HepG2 (cell line): ENCODE measurements at regions not wholly inside any gene's neighbourhood (a gene's known extent, or its start where the extent isn't known, plus 50 kb on each side); places are given as distances from the start of the nearest gene placed in this dataset.

Experiments used
- CREM ChIP-seq, 2 experiments: sonication (generic) in 1 of 2; formaldehyde crosslinking in 1 of 2; IDR thresholded peaks; 2 replicates each; pipeline versions ENCODE4 v1.4.0 to v1.6.1; 2016 to 2020; ENCODE audit warnings: antibody characterized with exemption in 1 of 2, mild to moderate bottlenecking in 1 of 2, missing genetic modification reagents in 1 of 2
- CTCF ChIP-seq: sonication (generic); formaldehyde crosslinking; IDR thresholded peaks from 2 replicates; pipeline ENCODE4 v1.5.0; 2020; ENCODE audit warnings: mild to moderate bottlenecking, missing genetic modification reagents, moderate library complexity
- EP300 ChIP-seq, 3 experiments: sonication (generic) in 1 of 3; formaldehyde crosslinking in 1 of 3; IDR thresholded peaks; 2 replicates each; pipeline versions ENCODE4 v1.5.1 to v1.6.1; 2011 to 2020; ENCODE audit warnings: low read depth in 2 of 3, low read length in 2 of 3, borderline replicate concordance in 1 of 3, improper control_type of control experiment in 1 of 3, mild to moderate bottlenecking in 1 of 3, missing genetic modification reagents in 1 of 3, moderate library complexity in 1 of 3
- EZH2 ChIP-seq: conservative IDR thresholded peaks from 2 replicates; pipeline ENCODE4 v1.6.1; 2012; ENCODE audit warnings: mild to moderate bottlenecking, low read depth, low read length, moderate library complexity
- FOXK2 ChIP-seq: fragments of 450-650 bp; IDR thresholded peaks from 2 replicates; pipeline ENCODE4 v1.6.1; 2016
- KDM6A ChIP-seq: IDR thresholded peaks from 2 replicates; pipeline ENCODE4 v1.6.1; 2016; ENCODE audit warnings: low read depth
- SRSF9 ChIP-seq: fragments of 200-400 bp; formaldehyde crosslinking; IDR thresholded peaks from 2 replicates; pipeline ENCODE4 v1.6.1; 2018; ENCODE audit warnings: borderline replicate concordance, mild to moderate bottlenecking, low read depth, low read length; ENCODE audit not compliant: insufficient read depth, poor library complexity, severe bottlenecking
- USF2 ChIP-seq, 2 experiments: sonication (generic) in 1 of 2; formaldehyde crosslinking in 1 of 2; IDR thresholded peaks; 2 replicates each; pipeline versions ENCODE4 v1.5.1 to v1.6.1; 2011 to 2020; ENCODE audit warnings: borderline replicate concordance in 1 of 2, low read depth in 1 of 2, low read length in 1 of 2, mild to moderate bottlenecking in 1 of 2, missing genetic modification reagents in 1 of 2, moderate library complexity in 1 of 2
- ZNF234 ChIP-seq: sonication (generic); formaldehyde crosslinking; conservative IDR thresholded peaks from 2 replicates; pipeline ENCODE4 v1.5.1; 2020; ENCODE audit warnings: mild to moderate bottlenecking, missing genetic modification reagents
- ZNF660 ChIP-seq: sonication (generic); formaldehyde crosslinking; IDR thresholded peaks from 2 replicates; pipeline ENCODE4 v1.5.1; 2020; ENCODE audit warnings: mild to moderate bottlenecking, low read depth, missing genetic modification reagents, borderline replicate concordance
- ZNF766 ChIP-seq: sonication (generic); formaldehyde crosslinking; IDR thresholded peaks from 2 replicates; pipeline ENCODE4 v1.5.0; 2020; ENCODE audit warnings: missing genetic modification reagents, borderline replicate concordance
- ZZZ3 ChIP-seq: sonication (generic); formaldehyde crosslinking; IDR thresholded peaks from 2 replicates; pipeline ENCODE4 v1.4.0; 2020; ENCODE audit warnings: missing genetic modification reagents, mild to moderate bottlenecking, borderline replicate concordance

- TF ChIP-seq CTCF (no peak), FOXK2 (no peak), SRSF9 (no peak), USF2 (IDR thresholded peaks at IDR 0.05; ENCODE audit: low read depth, low read length) (no peak), USF2 (CRISPR knock-in tag; IDR thresholded peaks at IDR 0.05; ENCODE audit: borderline replicate concordance) (no peak), ZNF234 (CRISPR knock-in tag) (no peak), ZNF660 (CRISPR knock-in tag) (no peak), ZZZ3 (CRISPR knock-in tag) (no peak), KDM6A (CRISPR knock-in tag) (no peak), CREM (IDR thresholded peaks at IDR 0.05) (no peak), CREM (CRISPR knock-in tag; IDR thresholded peaks at IDR 0.05) (no peak), ZNF766 (CRISPR knock-in tag) (no peak), EZH2 (no peak), EP300 (IDR thresholded peaks at IDR 0.05; ENCODE audit: low read depth in 2 of 2, low read length in 2 of 2) (no peak), EP300 (CRISPR knock-in tag; IDR thresholded peaks at IDR 0.05; ENCODE audit: borderline replicate concordance) (no peak)
Measured at GRCh38 chr1:98251497-98251896, 330.7 kb upstream of the DPYD start.
